ENCODE measurements at regions not wholly inside any gene's neighbourhood (a gene's known extent, or its start where the extent isn't known, plus 50 kb on each side); places are given as distances from the start of the nearest gene placed in this dataset.

DNA sequence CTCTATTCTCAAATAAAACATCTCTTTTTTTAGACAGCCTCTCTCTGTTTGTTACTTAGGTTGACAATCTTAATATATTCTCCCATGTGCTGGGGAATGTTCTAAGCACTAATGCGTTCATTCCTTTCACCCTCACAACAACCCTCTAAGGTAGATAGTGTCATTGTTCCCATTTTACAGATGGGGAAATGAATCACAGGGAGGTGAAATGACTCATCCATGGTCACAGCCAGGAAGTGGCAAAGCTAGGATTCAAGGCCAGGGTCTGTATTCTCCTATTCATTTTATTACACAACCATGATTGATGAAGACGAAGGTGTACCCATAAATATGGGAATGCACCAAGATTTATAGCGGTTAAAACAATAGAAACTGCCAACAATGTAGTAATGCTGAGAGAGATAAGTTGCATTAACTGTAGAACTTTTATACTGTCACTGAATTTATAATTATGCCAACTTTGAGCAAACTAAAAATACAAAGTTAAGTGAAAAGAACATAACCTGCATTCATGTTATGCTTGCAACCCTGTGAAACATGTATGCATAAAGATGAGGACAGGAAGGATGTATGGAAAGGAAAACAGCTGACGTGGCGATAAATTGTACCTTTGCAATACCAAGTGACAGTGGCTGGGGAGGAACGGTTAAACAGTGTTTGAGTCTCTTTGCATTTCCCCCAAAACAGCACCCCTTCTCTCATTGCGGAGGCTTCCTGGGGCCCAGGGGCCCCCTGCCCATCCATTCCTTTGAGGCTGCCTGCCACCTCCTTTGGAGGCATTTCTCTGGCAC is 257.7 kb upstream of the AGAP1 start:
- H3K36me3 ChIP-seq (ENCODE audit: insufficient read depth, low read length): no peaks in the 10 kb centered on the region
- H3K9me3 ChIP-seq (ENCODE audit: low read depth, low read length): no peaks in the 10 kb centered on the region
- H4K20me1 ChIP-seq (ENCODE audit: insufficient read depth, low read length): no peaks in the 10 kb centered on the region
- no peak overlapping the region for H3K4me3 ChIP-seq (ENCODE audit: insufficient read depth, low read length)
- H3K4me2 ChIP-seq (ENCODE audit: insufficient read depth, low read length): no peak overlapping the region
- TF ChIP-seq, protein P1, sequence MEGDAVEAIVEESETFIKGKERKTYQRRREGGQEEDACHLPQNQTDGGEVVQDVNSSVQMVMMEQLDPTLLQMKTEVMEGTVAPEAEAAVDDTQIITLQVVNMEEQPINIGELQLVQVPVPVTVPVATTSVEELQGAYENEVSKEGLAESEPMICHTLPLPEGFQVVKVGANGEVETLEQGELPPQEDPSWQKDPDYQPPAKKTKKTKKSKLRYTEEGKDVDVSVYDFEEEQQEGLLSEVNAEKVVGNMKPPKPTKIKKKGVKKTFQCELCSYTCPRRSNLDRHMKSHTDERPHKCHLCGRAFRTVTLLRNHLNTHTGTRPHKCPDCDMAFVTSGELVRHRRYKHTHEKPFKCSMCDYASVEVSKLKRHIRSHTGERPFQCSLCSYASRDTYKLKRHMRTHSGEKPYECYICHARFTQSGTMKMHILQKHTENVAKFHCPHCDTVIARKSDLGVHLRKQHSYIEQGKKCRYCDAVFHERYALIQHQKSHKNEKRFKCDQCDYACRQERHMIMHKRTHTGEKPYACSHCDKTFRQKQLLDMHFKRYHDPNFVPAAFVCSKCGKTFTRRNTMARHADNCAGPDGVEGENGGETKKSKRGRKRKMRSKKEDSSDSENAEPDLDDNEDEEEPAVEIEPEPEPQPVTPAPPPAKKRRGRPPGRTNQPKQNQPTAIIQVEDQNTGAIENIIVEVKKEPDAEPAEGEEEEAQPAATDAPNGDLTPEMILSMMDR (IDR thresholded peaks at IDR 0.05; ENCODE audit: extremely low read depth, low read depth, low read length): no peak
- H3K4me1 ChIP-seq (ENCODE audit: insufficient read depth, low read length): peaks cover 25% of the 10 kb centered on the region
- H3K79me2 ChIP-seq (ENCODE audit: insufficient read depth, low read length): no peaks in the 10 kb centered on the region
- no peak overlapping the region for H2AFZ ChIP-seq (ENCODE audit: low read length)
- H3K27me3 ChIP-seq (ENCODE audit: insufficient read depth, low read length): no peaks in the 10 kb centered on the region
- no peak for DNase-seq (ENCODE audit: insufficient read length, low spot score, missing footprints)
- no peak overlapping the region for H3K27ac ChIP-seq (ENCODE audit: low read depth, low read length)

GRCh38 chr2:235238537-235238936 is 255.3 kb upstream of the AGAP1 start:
- peak; percentile 80 for DNase-seq (ENCODE audit: insufficient read length, low spot score, missing footprints)
- TF ChIP-seq, protein P1 (IDR thresholded peaks at IDR 0.05; ENCODE audit: extremely low read depth, low read depth, low read length): no peak
- H3K4me3 ChIP-seq (ENCODE audit: insufficient read depth, low read length): no peak overlapping the region
- H3K4me1 ChIP-seq (ENCODE audit: insufficient read depth, low read length): peaks cover 21% of the 10 kb centered on the region
- no peaks in the 10 kb centered on the region for H3K79me2 ChIP-seq (ENCODE audit: insufficient read depth, low read length)
- no peaks in the 10 kb centered on the region for H3K36me3 ChIP-seq (ENCODE audit: insufficient read depth, low read length)
- no peak overlapping the region for H3K4me2 ChIP-seq (ENCODE audit: insufficient read depth, low read length)
- H3K9me3 ChIP-seq (ENCODE audit: low read depth, low read length): no peaks in the 10 kb centered on the region
- no peak overlapping the region for H3K27ac ChIP-seq (ENCODE audit: low read depth, low read length)
- no peaks in the 10 kb centered on the region for H4K20me1 ChIP-seq (ENCODE audit: insufficient read depth, low read length)
- H3K27me3 ChIP-seq (ENCODE audit: insufficient read depth, low read length): no peaks in the 10 kb centered on the region
- H2AFZ ChIP-seq (ENCODE audit: low read length): no peak overlapping the region

DNA sequence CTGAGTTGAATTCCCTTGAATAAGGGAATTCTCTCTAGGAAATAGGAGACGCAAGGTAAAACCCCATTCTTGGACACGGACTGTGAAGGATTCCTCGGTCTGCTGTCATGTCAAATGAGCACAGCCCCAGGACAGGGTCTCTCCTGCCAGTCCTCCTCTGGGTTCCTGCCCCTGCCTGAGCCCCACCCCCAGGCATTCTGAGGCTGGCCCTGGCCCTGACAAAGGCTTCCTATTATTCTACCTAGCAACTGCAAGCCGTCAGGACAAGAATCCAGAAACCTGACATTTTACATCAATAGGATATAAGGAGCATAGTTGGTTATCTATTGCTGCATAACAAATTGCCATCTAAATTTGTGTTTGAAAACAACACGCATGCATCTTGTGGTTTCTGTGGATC is 253.3 kb upstream of the AGAP1 start:
- H3K4me3 ChIP-seq (ENCODE audit: insufficient read depth, low read length): no peak overlapping the region
- H3K4me2 ChIP-seq (ENCODE audit: insufficient read depth, low read length): no peak overlapping the region
- no peaks in the 10 kb centered on the region for H4K20me1 ChIP-seq (ENCODE audit: insufficient read depth, low read length)
- no peaks in the 10 kb centered on the region for H3K36me3 ChIP-seq (ENCODE audit: insufficient read depth, low read length)
- H3K9me3 ChIP-seq (ENCODE audit: low read depth, low read length): no peaks in the 10 kb centered on the region
- no peak overlapping the region for H2AFZ ChIP-seq (ENCODE audit: low read length)
- TF ChIP-seq, protein P1 (IDR thresholded peaks at IDR 0.05; ENCODE audit: extremely low read depth, low read depth, low read length): no peak
- DNase-seq (ENCODE audit: insufficient read length, low spot score, missing footprints): no peak
- no peaks in the 10 kb centered on the region for H3K79me2 ChIP-seq (ENCODE audit: insufficient read depth, low read length)
- H3K27me3 ChIP-seq (ENCODE audit: insufficient read depth, low read length): no peaks in the 10 kb centered on the region
- peaks cover 26% of the 10 kb centered on the region for H3K4me1 ChIP-seq (ENCODE audit: insufficient read depth, low read length)
- H3K27ac ChIP-seq (ENCODE audit: low read depth, low read length): no peak overlapping the region

DNA sequence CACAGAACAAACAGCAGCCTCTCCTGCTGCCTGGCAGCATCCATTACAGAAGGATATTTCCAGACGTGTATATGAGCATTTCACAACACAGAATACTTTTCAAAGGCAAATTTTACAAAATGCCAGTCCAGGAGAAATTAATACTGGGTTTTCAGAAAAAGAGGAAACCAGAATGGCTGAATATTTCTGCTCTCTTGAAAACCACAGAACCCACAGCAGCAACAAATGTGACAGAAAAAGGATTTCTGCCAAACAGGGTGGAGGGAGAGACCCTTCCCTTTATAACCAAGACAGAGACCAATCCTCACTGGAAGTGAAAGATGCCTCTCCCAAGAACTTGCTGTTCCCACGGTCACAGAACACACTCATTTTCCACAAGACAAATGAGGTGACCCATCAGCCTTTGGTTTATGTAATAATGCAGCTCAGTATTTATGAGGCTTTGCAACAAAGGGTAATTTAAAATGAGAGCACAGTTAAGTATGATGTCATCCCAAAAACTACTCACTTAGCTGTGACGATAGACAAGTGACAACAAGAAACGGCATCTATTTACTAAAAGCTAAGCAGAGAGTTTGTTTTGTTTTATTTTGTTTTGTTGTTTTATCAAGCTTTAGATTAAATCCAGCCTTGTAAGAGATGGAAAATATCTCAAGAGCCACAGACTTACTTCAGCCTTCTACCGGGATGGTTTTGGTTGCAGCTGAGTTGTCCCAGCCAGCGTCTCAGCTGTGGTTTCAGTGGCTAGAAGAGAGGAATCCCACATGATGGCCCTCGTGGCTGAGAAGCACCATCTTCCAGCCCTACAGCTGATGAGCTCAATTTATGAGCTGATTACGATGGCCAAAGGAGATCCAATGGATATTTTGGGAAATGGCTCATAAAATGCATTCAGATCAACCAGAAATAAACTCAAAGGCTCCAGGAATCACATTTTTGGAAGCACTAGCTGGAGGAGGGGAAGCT is 249.3 kb upstream of the AGAP1 start:
- peak; percentile 87 for DNase-seq (ENCODE audit: insufficient read length, low spot score, missing footprints)
- H3K4me1 ChIP-seq (ENCODE audit: insufficient read depth, low read length): peaks cover 13% of the 10 kb centered on the region
- H3K4me3 ChIP-seq (ENCODE audit: insufficient read depth, low read length): peak overlapping the region; percentile 5
- peak overlapping the region; percentile 16 for H3K27ac ChIP-seq (ENCODE audit: low read depth, low read length)
- no peaks in the 10 kb centered on the region for H3K79me2 ChIP-seq (ENCODE audit: insufficient read depth, low read length)
- TF ChIP-seq, protein P1 (IDR thresholded peaks at IDR 0.05; ENCODE audit: extremely low read depth, low read depth, low read length): no peak
- H3K27me3 ChIP-seq (ENCODE audit: insufficient read depth, low read length): no peaks in the 10 kb centered on the region
- H3K9me3 ChIP-seq (ENCODE audit: low read depth, low read length): no peaks in the 10 kb centered on the region
- H4K20me1 ChIP-seq (ENCODE audit: insufficient read depth, low read length): no peaks in the 10 kb centered on the region
- H3K4me2 ChIP-seq (ENCODE audit: insufficient read depth, low read length): peak overlapping the region; percentile 46
- no peaks in the 10 kb centered on the region for H3K36me3 ChIP-seq (ENCODE audit: insufficient read depth, low read length)
- H2AFZ ChIP-seq (ENCODE audit: low read length): peak overlapping the region; percentile 68
